Parathyroid adenoma (tissue), 2 donors: ENCODE measurements at regions not wholly inside any gene's neighbourhood (a gene's known extent, or its start where the extent isn't known, plus 50 kb on each side); places are given as distances from the start of the nearest gene placed in this dataset.

Source experiments
- H2AFZ ChIP-seq: fragments of 300-600 bp; sonication (generic); one replicate; pipeline ENCODE4 v1.7.0; 2017; ENCODE audit warnings: antibody characterized with exemption, mild to moderate bottlenecking
- H3K27ac ChIP-seq: fragments of 300-600 bp; sonication (generic); one replicate; pipeline ENCODE4 v1.7.0; 2017
- H3K27me3 ChIP-seq: fragments of 300-600 bp; sonication (generic); one replicate; pipeline ENCODE4 v1.7.0; 2017; ENCODE audit warnings: low read length; ENCODE audit not compliant: control insufficient read depth, insufficient read depth
- H3K36me3 ChIP-seq: fragments of 300-600 bp; sonication (generic); one replicate; pipeline ENCODE4 v1.7.0; 2017; ENCODE audit warnings: low read length; ENCODE audit not compliant: control insufficient read depth, insufficient read depth
- H3K4me1 ChIP-seq: fragments of 300-600 bp; sonication (generic); one replicate; pipeline ENCODE4 v1.7.0; 2017; ENCODE audit warnings: control low read depth
- H3K4me2 ChIP-seq: fragments of 300-600 bp; sonication (generic); one replicate; pipeline ENCODE4 v1.7.0; 2017; ENCODE audit warnings: low read length
- H3K4me3 ChIP-seq: fragments of 300-600 bp; sonication (generic); one replicate; pipeline ENCODE4 v1.7.0; 2017; ENCODE audit warnings: low read depth, low read length
- H3K79me2 ChIP-seq: fragments of 300-600 bp; sonication (generic); one replicate; pipeline ENCODE4 v1.7.0; 2017; ENCODE audit warnings: control low read depth
- H3K9ac ChIP-seq: fragments of 300-600 bp; sonication (generic); one replicate; pipeline ENCODE4 v1.7.0; 2017; ENCODE audit warnings: mild to moderate bottlenecking
- H3K9me3 ChIP-seq: fragments of 300-600 bp; sonication (generic); one replicate; pipeline ENCODE4 v1.7.0; 2017; ENCODE audit warnings: low read length; ENCODE audit not compliant: control insufficient read depth
- TF ChIP-seq, protein P1 (sequence below): fragments of 300-600 bp; sonication (generic); IDR thresholded peaks from one replicate; pipeline ENCODE4 v1.7.0; 2017; ENCODE audit warnings: antibody characterized with exemption, mild to moderate bottlenecking
- donor health status: primary hyperparathyroidism.

GRCh38 chr12:97939156-97939555, 476.6 kb downstream of the RMST start:
- Histone ChIP-seq H3K4me2 (no peak overlapping the region), H3K4me1 (no peaks in the 10 kb centered on the region), H3K36me3 (no peaks in the 10 kb centered on the region), H3K27me3 (no peaks in the 10 kb centered on the region), H3K27ac (no peak overlapping the region), H2AFZ (no peak overlapping the region), H3K9ac (no peak overlapping the region), H3K9me3 (no peaks in the 10 kb centered on the region), H3K79me2 (no peaks in the 10 kb centered on the region), H3K4me3 (no peak overlapping the region)
- TF ChIP-seq, protein P1, sequence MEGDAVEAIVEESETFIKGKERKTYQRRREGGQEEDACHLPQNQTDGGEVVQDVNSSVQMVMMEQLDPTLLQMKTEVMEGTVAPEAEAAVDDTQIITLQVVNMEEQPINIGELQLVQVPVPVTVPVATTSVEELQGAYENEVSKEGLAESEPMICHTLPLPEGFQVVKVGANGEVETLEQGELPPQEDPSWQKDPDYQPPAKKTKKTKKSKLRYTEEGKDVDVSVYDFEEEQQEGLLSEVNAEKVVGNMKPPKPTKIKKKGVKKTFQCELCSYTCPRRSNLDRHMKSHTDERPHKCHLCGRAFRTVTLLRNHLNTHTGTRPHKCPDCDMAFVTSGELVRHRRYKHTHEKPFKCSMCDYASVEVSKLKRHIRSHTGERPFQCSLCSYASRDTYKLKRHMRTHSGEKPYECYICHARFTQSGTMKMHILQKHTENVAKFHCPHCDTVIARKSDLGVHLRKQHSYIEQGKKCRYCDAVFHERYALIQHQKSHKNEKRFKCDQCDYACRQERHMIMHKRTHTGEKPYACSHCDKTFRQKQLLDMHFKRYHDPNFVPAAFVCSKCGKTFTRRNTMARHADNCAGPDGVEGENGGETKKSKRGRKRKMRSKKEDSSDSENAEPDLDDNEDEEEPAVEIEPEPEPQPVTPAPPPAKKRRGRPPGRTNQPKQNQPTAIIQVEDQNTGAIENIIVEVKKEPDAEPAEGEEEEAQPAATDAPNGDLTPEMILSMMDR, result no peak

DNA sequence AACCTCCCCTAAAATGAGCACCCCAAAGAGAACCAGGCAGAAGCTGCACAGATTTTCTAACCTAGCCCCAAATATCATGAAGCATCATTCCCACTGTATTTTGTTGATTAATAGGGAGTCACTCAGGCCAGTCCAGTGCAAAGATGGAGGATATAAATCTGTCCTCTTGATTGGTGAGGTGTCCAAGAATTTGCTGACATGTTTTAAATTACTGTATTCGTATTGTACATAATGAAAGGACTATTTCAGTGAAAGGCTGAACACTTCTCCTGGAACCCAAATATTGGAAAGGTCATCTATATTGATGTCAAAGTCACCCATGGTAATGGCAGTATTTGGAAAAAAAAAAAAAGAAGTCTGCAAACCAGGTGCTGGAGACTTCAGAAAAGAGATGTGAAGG, 477.5 kb downstream of the RMST start:
- Histone ChIP-seq H3K4me2 (no peak overlapping the region), H3K4me3 (no peak overlapping the region), H2AFZ (no peak overlapping the region), H3K27me3 (no peaks in the 10 kb centered on the region), H3K36me3 (no peaks in the 10 kb centered on the region), H3K4me1 (no peaks in the 10 kb centered on the region), H3K79me2 (no peaks in the 10 kb centered on the region), H3K9me3 (no peaks in the 10 kb centered on the region), H3K9ac (no peak overlapping the region), H3K27ac (no peak overlapping the region)
- TF ChIP-seq, protein P1, result no peak

- Histone ChIP-seq H3K4me3 (no peak overlapping the region), H2AFZ (no peak overlapping the region), H3K27me3 (no peaks in the 10 kb centered on the region), H3K9ac (no peak overlapping the region), H3K4me1 (no peaks in the 10 kb centered on the region), H3K36me3 (no peaks in the 10 kb centered on the region), H3K9me3 (no peaks in the 10 kb centered on the region), H3K27ac (no peak overlapping the region), H3K4me2 (no peak overlapping the region), H3K79me2 (no peaks in the 10 kb centered on the region)
- TF ChIP-seq, protein P1, result no peak
Measured at GRCh38 chr12:97940629-97941028, 478.0 kb downstream of the RMST start.

GRCh38 chr12:97941686-97942354, 479.2 kb downstream of the RMST start:
- Histone ChIP-seq H3K4me1 (no peaks in the 10 kb centered on the region), H3K27me3 (no peaks in the 10 kb centered on the region), H3K9ac (no peak overlapping the region), H3K27ac (no peak overlapping the region), H3K4me2 (no peak overlapping the region), H3K36me3 (no peaks in the 10 kb centered on the region), H3K4me3 (no peak overlapping the region), H3K79me2 (no peaks in the 10 kb centered on the region), H3K9me3 (no peaks in the 10 kb centered on the region), H2AFZ (no peak overlapping the region)
- TF ChIP-seq, protein P1, result no peak

DNA sequence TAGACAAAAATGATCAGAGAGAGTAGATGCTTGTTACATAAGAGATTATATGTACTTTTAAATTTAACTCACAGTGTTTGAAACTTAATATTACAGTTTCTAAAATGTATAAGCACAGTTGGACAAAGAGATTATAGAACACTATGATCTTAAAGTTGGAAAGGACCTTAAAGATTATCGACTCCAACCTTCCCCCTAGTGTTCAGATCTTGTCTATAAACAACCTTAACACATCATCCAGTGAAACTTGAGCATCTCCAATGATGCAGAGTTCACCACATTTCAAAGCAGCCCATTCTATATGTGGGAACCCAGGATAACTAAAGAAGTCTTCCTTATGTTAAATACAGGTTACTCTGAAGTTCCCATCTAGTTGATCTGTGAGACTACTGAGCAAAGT, 480.8 kb downstream of the RMST start:
- Histone ChIP-seq H2AFZ (no peak overlapping the region), H3K4me1 (no peaks in the 10 kb centered on the region), H3K27me3 (no peaks in the 10 kb centered on the region), H3K4me2 (no peak overlapping the region), H3K79me2 (no peaks in the 10 kb centered on the region), H3K36me3 (no peaks in the 10 kb centered on the region), H3K27ac (no peak overlapping the region), H3K9ac (no peak overlapping the region), H3K4me3 (no peak overlapping the region), H3K9me3 (no peaks in the 10 kb centered on the region)
- TF ChIP-seq, protein P1, result no peak
